ENCODE measurements at regions not wholly inside any gene's neighbourhood (a gene's known extent, or its start where the extent isn't known, plus 50 kb on each side); places are given as distances from the start of the nearest gene placed in this dataset.

- H3K27me3 ChIP-seq (ENCODE audit: control insufficient read depth in 1 of 2, insufficient read depth in 2 of 2, low read length in 2 of 2): no peaks in the 10 kb centered on the region
- no peaks in the 10 kb centered on the region for H3K9me3 ChIP-seq (ENCODE audit: control insufficient read depth in 2 of 2, low read length in 2 of 2)
- no peaks in the 10 kb centered on the region for H3K36me3 ChIP-seq (ENCODE audit: control insufficient read depth in 2 of 2, insufficient read depth in 2 of 2, low read length in 2 of 2)
- H3K27ac ChIP-seq (ENCODE audit: low read length): no peak overlapping the region
- no peak overlapping the region for H3K9ac ChIP-seq (ENCODE audit: low read length in 2 of 2)
- H3K4me1 ChIP-seq (ENCODE audit: control insufficient read depth, insufficient read depth, low read length): peaks cover 3% of the 10 kb centered on the region
- H3K4me3 ChIP-seq (ENCODE audit: low read length in 2 of 2): no peak overlapping the region
These were observed 336.3 kb downstream of the NYAP2 start for GRCh38 chr2:225735844-225736243.

GRCh38 chr2:225725726-225726125 lies 326.2 kb downstream of the NYAP2 start:
- Histone ChIP-seq H3K4me1 (ENCODE audit: control insufficient read depth, insufficient read depth, low read length) (no peaks in the 10 kb centered on the region), H3K9me3 (ENCODE audit: control insufficient read depth in 2 of 2, low read length in 2 of 2) (peaks cover 0 to 3% of the 10 kb centered on the region in 2 donors), H3K27ac (ENCODE audit: low read length) (no peak overlapping the region), H3K9ac (ENCODE audit: low read length in 2 of 2) (no peak overlapping the region), H3K27me3 (ENCODE audit: control insufficient read depth in 1 of 2, insufficient read depth in 2 of 2, low read length in 2 of 2) (no peaks in the 10 kb centered on the region), H3K4me3 (ENCODE audit: low read length in 2 of 2) (no peak overlapping the region), H3K36me3 (ENCODE audit: control insufficient read depth in 2 of 2, insufficient read depth in 2 of 2, low read length in 2 of 2) (no peaks in the 10 kb centered on the region)
